WTC11 (cell line): ENCODE measurements at regions not wholly inside any gene's neighbourhood (a gene's known extent, or its start where the extent isn't known, plus 50 kb on each side); places are given as distances from the start of the nearest gene placed in this dataset.

Experiments
- ATAC-seq: fragments of 200-7000 bp; cut with Tn5 transposase; 2 replicates; pipeline ENCODE4 v1.10.0; 2021; ENCODE audit warnings: mild to moderate bottlenecking, moderate library complexity
- CTCF ChIA-PET: fragments of 300-600 bp; sonication (Branson Sonifier 250); formaldehyde crosslinking; loops from one replicate; lab custom pipeline; 2021; ENCODE audit warnings: antibody characterized with exemption; lab: Charles Lee
- POLR2A ChIA-PET: fragments of 350-600 bp; sonication (Branson Sonifier 250); formaldehyde crosslinking; loops from one replicate; lab custom pipeline; 2021; ENCODE audit warnings: antibody characterized with exemption; lab: Charles Lee
- DNase-seq: peaks from one replicate; pipeline ENCODE4 v3.0.0; 2021; ENCODE audit warnings: low spot score
- H3K27ac Mint-ChIP-seq: 2 replicates; pipeline ENCODE4 v1.8.0; 2021; ENCODE audit warnings: mixed read lengths
- H3K27me3 Mint-ChIP-seq: 2 replicates; pipeline ENCODE4 v1.8.0; 2021; ENCODE audit warnings: low read depth, mild to moderate bottlenecking, moderate library complexity, mixed read lengths
- H3K36me3 Mint-ChIP-seq: 2 replicates; pipeline ENCODE4 v1.8.0; 2021; ENCODE audit warnings: mixed read lengths
- H3K4me1 Mint-ChIP-seq: 2 replicates; pipeline ENCODE4 v1.8.0; 2022; ENCODE audit warnings: mixed read lengths
- H3K4me3 Mint-ChIP-seq: 2 replicates; pipeline ENCODE4 v1.8.0; 2021; ENCODE audit warnings: mild to moderate bottlenecking, moderate library complexity, mixed read lengths
- H3K9me3 Mint-ChIP-seq: 2 replicates; pipeline ENCODE4 v1.8.0; 2021; ENCODE audit warnings: mixed read lengths
- ATF2 ChIP-seq: sonication (generic); formaldehyde crosslinking; IDR thresholded peaks from 2 replicates; pipeline ENCODE4 v1.8.1; 2022; ENCODE audit warnings: low read depth, missing genetic modification reagents, borderline replicate concordance
- CBFB ChIP-seq: sonication (generic); formaldehyde crosslinking; IDR thresholded peaks from 2 replicates; pipeline ENCODE4 v1.8.1; 2022; ENCODE audit warnings: mild to moderate bottlenecking, low read depth, missing genetic modification reagents
- CREM ChIP-seq: sonication (generic); formaldehyde crosslinking; IDR thresholded peaks from 2 replicates; pipeline ENCODE4 v1.8.1; 2022; ENCODE audit warnings: mild to moderate bottlenecking, missing genetic modification reagents, moderate library complexity
- HMGXB4 ChIP-seq: sonication (generic); formaldehyde crosslinking; IDR thresholded peaks from 2 replicates; pipeline ENCODE4 v1.8.1; 2023; ENCODE audit warnings: mild to moderate bottlenecking, moderate library complexity, missing genetic modification reagents
- JAZF1 ChIP-seq: fragments of 250-450 bp; sonication (Bioruptor Pico); IDR thresholded peaks from 2 replicates; pipeline ENCODE4 v1.9.0; 2021; ENCODE audit warnings: moderate library complexity, mild to moderate bottlenecking, inconsistent platforms
- KAT7 ChIP-seq: sonication (generic); formaldehyde crosslinking; IDR thresholded peaks from 2 replicates; pipeline ENCODE4 v1.8.1; 2023; ENCODE audit warnings: missing genetic modification reagents, mild to moderate bottlenecking, borderline replicate concordance
- MAX ChIP-seq: sonication (generic); formaldehyde crosslinking; IDR thresholded peaks from 2 replicates; pipeline ENCODE4 v1.8.0; 2022; ENCODE audit warnings: mild to moderate bottlenecking, missing genetic modification reagents
- NFE2L1 ChIP-seq: sonication (generic); formaldehyde crosslinking; IDR thresholded peaks from 2 replicates; pipeline ENCODE4 v1.8.1; 2023; ENCODE audit warnings: missing genetic modification reagents
- NFYB ChIP-seq: sonication (generic); formaldehyde crosslinking; conservative IDR thresholded peaks from 2 replicates; pipeline ENCODE4 v1.8.0; 2022; ENCODE audit warnings: low read depth, missing genetic modification reagents
- PREB ChIP-seq: sonication (generic); formaldehyde crosslinking; IDR thresholded peaks from 2 replicates; pipeline ENCODE4 v1.8.1; 2022; ENCODE audit warnings: mild to moderate bottlenecking, missing genetic modification reagents, moderate library complexity, borderline replicate concordance
- PRRX2 ChIP-seq: fragments of 250-450 bp; sonication (Bioruptor Pico); IDR thresholded peaks from 2 replicates; pipeline ENCODE4 v1.8.0; 2021; ENCODE audit warnings: mild to moderate bottlenecking
- STAT6 ChIP-seq: sonication (generic); formaldehyde crosslinking; conservative IDR thresholded peaks from 2 replicates; pipeline ENCODE4 v1.8.1; 2023; ENCODE audit warnings: mild to moderate bottlenecking, low read depth, missing genetic modification reagents, moderate library complexity
- TCF7 ChIP-seq: sonication (generic); formaldehyde crosslinking; IDR thresholded peaks from 2 replicates; pipeline ENCODE4 v1.8.0; 2022; ENCODE audit warnings: mild to moderate bottlenecking, low read depth, missing genetic modification reagents, moderate library complexity
- ZNF121 ChIP-seq: sonication (generic); formaldehyde crosslinking; IDR thresholded peaks from 2 replicates; pipeline ENCODE4 v1.8.0; 2023; ENCODE audit warnings: missing genetic modification reagents
- ZNF232 ChIP-seq: sonication (generic); formaldehyde crosslinking; IDR thresholded peaks from 2 replicates; pipeline ENCODE4 v1.8.0; 2022; ENCODE audit warnings: mild to moderate bottlenecking, missing genetic modification reagents
- ZNF281 ChIP-seq: sonication (generic); formaldehyde crosslinking; IDR thresholded peaks from 2 replicates; pipeline ENCODE4 v1.8.0; 2023; ENCODE audit warnings: mild to moderate bottlenecking, missing genetic modification reagents
- ZSCAN18 ChIP-seq: fragments of 250-450 bp; sonication (Bioruptor Pico); IDR thresholded peaks from 2 replicates; pipeline ENCODE4 v2.1.2; 2022; ENCODE audit warnings: mild to moderate bottlenecking, moderate library complexity

GRCh38 chr4:178322524-178323183, 880.4 kb upstream of the AGA start (continued):
- no peak for TF ChIP-seq STAT6 (CRISPR knock-in tag)
- no peak for TF ChIP-seq HMGXB4 (CRISPR knock-in tag)
- no peak for TF ChIP-seq CBFB (CRISPR knock-in tag)
- no peak for TF ChIP-seq TCF7
- TF ChIP-seq ZNF121 (CRISPR knock-in tag): no peak
- no peak for TF ChIP-seq PREB (CRISPR knock-in tag)
- TF ChIP-seq KAT7 (CRISPR knock-in tag): no peak
- no peak for TF ChIP-seq ZSCAN18 (CRISPR knock-in tag)

GRCh38 chr4:178329226-178329872, 887.1 kb upstream of the AGA start:
- ATAC-seq (no peak), DNase-seq (no peak)
- Mint-ChIP-seq H3K36me3 (no peaks in the 10 kb centered on the region), H3K4me1 (no peaks in the 10 kb centered on the region), H3K9me3 (peaks cover 12% of the 10 kb centered on the region), H3K27me3 (no peaks in the 10 kb centered on the region), H3K27ac (no peak overlapping the region), H3K4me3 (no peak overlapping the region)
- TF ChIP-seq PREB (CRISPR knock-in tag) (no peak), ZNF232 (CRISPR knock-in tag) (no peak), ATF2 (CRISPR knock-in tag) (no peak), MAX (CRISPR knock-in tag) (no peak), NFE2L1 (CRISPR knock-in tag) (no peak), PRRX2 (no peak), ZSCAN18 (CRISPR knock-in tag) (no peak), JAZF1 (CRISPR knock-in tag) (no peak), ZNF281 (CRISPR knock-in tag) (no peak), NFYB (no peak), CREM (CRISPR knock-in tag) (no peak)
- ChIA-PET CTCF (no interaction called here), POLR2A (no interaction called here)
